ENCODE measurements at regions not wholly inside any gene's neighbourhood (a gene's known extent, or its start where the extent isn't known, plus 50 kb on each side); places are given as distances from the start of the nearest gene placed in this dataset.

DNA sequence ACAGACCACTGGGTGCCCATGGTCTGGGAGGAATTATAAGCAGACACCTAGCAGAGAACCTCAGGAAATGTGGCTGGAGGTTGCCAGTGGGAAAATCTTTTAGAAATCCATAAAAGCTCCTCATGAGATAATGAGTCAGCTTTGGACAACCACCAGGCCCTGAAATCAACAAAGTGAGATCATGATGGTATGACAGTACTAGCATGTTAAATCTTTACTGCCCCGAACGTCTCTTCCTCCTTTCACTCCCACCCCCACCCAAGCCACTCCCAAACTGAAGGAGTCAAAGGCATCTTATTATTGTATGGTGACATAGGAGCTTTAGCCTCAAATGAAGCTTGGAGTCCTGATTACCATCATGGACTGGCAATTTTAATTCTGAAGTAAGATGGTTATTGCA is 240.0 kb downstream of the DIO2 start:
- no peaks in the 10 kb centered on the region for H3K27me3 ChIP-seq (ENCODE audit: insufficient read depth, insufficient read length)
- H3K36me3 ChIP-seq (ENCODE audit: insufficient read depth, insufficient read length, low read length): no peaks in the 10 kb centered on the region
- H3K4me1 ChIP-seq (ENCODE audit: insufficient read depth, insufficient read length): no peaks in the 10 kb centered on the region
- H3K9ac ChIP-seq (ENCODE audit: insufficient read length, low read depth): no peak overlapping the region
- DNase-seq (ENCODE audit: low read depth, low spot score): no peak
- no peak overlapping the region for H3K4me3 ChIP-seq (ENCODE audit: insufficient read length, low read depth)
- TF ChIP-seq SUZ12 (IDR thresholded peaks at IDR 0.05; ENCODE audit: extremely low read depth, insufficient read depth, insufficient read length) (no peak), YY1 (IDR thresholded peaks at IDR 0.05; ENCODE audit: insufficient read depth, insufficient read length) (no peak)
- H3K9me3 ChIP-seq (ENCODE audit: insufficient read depth, low read length): no peaks in the 10 kb centered on the region

DNA sequence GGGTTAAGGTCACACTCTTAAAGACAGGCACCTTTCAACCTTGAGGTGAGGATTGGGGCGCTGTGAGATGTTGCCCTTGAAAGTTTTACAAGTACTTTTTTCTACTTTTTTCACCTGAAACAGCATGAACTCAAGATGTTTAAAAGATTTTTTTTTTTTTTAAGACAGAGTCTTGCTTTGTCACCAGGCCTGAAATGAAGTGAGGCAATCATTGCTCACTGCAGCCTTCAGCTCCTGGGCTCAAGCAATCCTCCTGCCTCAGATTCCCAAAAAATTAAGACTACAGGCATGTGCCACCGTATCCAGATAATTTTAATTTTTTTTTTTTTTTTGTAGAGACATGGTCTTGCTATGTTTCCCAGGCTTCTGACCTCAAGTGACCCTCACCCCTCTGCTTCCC is 243.9 kb downstream of the DIO2 start:
- TF ChIP-seq SUZ12 (IDR thresholded peaks at IDR 0.05; ENCODE audit: extremely low read depth, insufficient read depth, insufficient read length) (no peak), YY1 (IDR thresholded peaks at IDR 0.05; ENCODE audit: insufficient read depth, insufficient read length) (no peak), ZNF274 (IDR thresholded peaks at IDR 0.05; ENCODE audit: low read depth, low read length) (no peak)
- Histone ChIP-seq H3K4me1 (ENCODE audit: insufficient read depth, insufficient read length) (no peaks in the 10 kb centered on the region), H3K36me3 (ENCODE audit: insufficient read depth, insufficient read length, low read length) (no peaks in the 10 kb centered on the region), H3K27me3 (ENCODE audit: insufficient read depth, insufficient read length) (no peaks in the 10 kb centered on the region), H3K9me3 (ENCODE audit: insufficient read depth, low read length) (no peaks in the 10 kb centered on the region), H3K9ac (ENCODE audit: insufficient read length, low read depth) (no peak overlapping the region), H3K4me3 (ENCODE audit: insufficient read length, low read depth) (no peak overlapping the region)
- no peak for DNase-seq (ENCODE audit: low read depth, low spot score)

DNA sequence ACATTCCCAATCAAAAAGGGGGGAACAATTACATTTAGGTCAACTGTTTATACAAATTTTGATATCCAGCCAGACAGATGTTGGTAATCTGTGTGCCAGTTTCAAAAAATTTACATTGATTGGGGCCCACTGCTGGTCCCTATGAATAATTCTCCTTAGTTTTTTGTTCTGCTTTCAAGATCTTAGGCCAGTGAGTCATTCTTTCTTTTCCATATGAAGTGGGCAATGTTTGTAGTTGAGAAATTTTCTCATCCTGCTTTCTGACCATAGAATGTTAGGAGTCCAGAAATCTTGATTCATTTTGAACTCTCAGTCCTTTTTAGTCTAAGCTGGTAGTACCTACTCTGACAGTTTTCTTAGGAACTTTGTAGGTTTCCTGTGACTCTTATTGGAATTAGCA is 244.3 kb downstream of the DIO2 start:
- Histone ChIP-seq H3K27me3 (ENCODE audit: insufficient read depth, insufficient read length) (no peaks in the 10 kb centered on the region), H3K9ac (ENCODE audit: insufficient read length, low read depth) (no peak overlapping the region), H3K36me3 (ENCODE audit: insufficient read depth, insufficient read length, low read length) (no peaks in the 10 kb centered on the region), H3K9me3 (ENCODE audit: insufficient read depth, low read length) (no peaks in the 10 kb centered on the region), H3K4me3 (ENCODE audit: insufficient read length, low read depth) (no peak overlapping the region), H3K4me1 (ENCODE audit: insufficient read depth, insufficient read length) (no peaks in the 10 kb centered on the region)
- TF ChIP-seq ZNF274 (IDR thresholded peaks at IDR 0.05; ENCODE audit: low read depth, low read length) (no peak), YY1 (IDR thresholded peaks at IDR 0.05; ENCODE audit: insufficient read depth, insufficient read length) (no peak), SUZ12 (IDR thresholded peaks at IDR 0.05; ENCODE audit: extremely low read depth, insufficient read depth, insufficient read length) (no peak)
- no peak for DNase-seq (ENCODE audit: low read depth, low spot score)

DNA sequence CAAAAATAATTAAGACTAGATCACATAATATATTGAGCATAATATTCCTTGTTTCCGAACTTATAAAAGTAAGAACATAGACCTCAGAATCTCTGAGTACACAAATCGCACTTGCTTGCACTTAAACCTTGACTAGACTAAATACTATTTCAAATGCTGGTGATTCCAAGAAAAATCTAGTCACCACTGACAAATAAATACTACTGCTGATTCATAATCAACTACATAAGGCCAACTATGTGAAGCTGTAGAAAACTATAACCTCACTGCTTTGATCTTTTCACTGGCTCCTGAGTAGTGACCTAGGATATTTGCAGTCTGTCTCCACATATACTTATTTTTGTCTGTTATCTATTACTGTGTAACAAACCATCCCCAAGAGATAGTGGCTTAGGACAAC is 245.4 kb downstream of the DIO2 start:
- no peak overlapping the region for H3K4me3 ChIP-seq (ENCODE audit: insufficient read length, low read depth)
- no peaks in the 10 kb centered on the region for H3K9me3 ChIP-seq (ENCODE audit: insufficient read depth, low read length)
- no peaks in the 10 kb centered on the region for H3K4me1 ChIP-seq (ENCODE audit: insufficient read depth, insufficient read length)
- TF ChIP-seq ZNF274 (IDR thresholded peaks at IDR 0.05; ENCODE audit: low read depth, low read length) (no peak), SUZ12 (IDR thresholded peaks at IDR 0.05; ENCODE audit: extremely low read depth, insufficient read depth, insufficient read length) (no peak), YY1 (IDR thresholded peaks at IDR 0.05; ENCODE audit: insufficient read depth, insufficient read length) (no peak)
- H3K9ac ChIP-seq (ENCODE audit: insufficient read length, low read depth): no peak overlapping the region
- H3K36me3 ChIP-seq (ENCODE audit: insufficient read depth, insufficient read length, low read length): no peaks in the 10 kb centered on the region
- no peak for DNase-seq (ENCODE audit: low read depth, low spot score)
- no peaks in the 10 kb centered on the region for H3K27me3 ChIP-seq (ENCODE audit: insufficient read depth, insufficient read length)

DNA sequence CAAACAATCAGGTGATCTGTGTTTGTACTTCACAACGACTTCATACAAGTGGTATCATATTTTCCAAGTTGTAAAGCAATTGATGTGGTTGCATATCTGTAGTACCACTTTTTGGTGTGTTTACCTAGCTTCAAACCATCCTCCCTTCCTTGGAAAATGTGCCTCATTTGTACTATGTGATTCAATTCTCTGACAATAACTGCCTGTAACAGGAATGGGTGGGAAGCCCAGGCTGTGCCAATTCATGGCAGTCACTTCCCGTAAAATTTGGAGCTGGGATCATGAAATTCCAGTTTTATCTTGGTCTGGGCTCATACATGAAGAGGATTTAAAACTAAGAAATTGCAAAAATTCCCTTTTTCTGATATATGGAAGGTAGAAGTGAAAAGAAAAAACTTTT is 250.1 kb downstream of the DIO2 start:
- TF ChIP-seq YY1 (IDR thresholded peaks at IDR 0.05; ENCODE audit: insufficient read depth, insufficient read length): no peak
- no peak for TF ChIP-seq ZNF274 (IDR thresholded peaks at IDR 0.05; ENCODE audit: low read depth, low read length)
- no peak for TF ChIP-seq SUZ12 (IDR thresholded peaks at IDR 0.05; ENCODE audit: extremely low read depth, insufficient read depth, insufficient read length)
- H3K27me3 ChIP-seq (ENCODE audit: insufficient read depth, insufficient read length): no peaks in the 10 kb centered on the region
- H3K9ac ChIP-seq (ENCODE audit: insufficient read length, low read depth): no peak overlapping the region
- no peak overlapping the region for H3K4me3 ChIP-seq (ENCODE audit: insufficient read length, low read depth)
- no peak for DNase-seq (ENCODE audit: low read depth, low spot score)
- no peaks in the 10 kb centered on the region for H3K36me3 ChIP-seq (ENCODE audit: insufficient read depth, insufficient read length, low read length)
- no peaks in the 10 kb centered on the region for H3K9me3 ChIP-seq (ENCODE audit: insufficient read depth, low read length)
- no peaks in the 10 kb centered on the region for H3K4me1 ChIP-seq (ENCODE audit: insufficient read depth, insufficient read length)

DNA sequence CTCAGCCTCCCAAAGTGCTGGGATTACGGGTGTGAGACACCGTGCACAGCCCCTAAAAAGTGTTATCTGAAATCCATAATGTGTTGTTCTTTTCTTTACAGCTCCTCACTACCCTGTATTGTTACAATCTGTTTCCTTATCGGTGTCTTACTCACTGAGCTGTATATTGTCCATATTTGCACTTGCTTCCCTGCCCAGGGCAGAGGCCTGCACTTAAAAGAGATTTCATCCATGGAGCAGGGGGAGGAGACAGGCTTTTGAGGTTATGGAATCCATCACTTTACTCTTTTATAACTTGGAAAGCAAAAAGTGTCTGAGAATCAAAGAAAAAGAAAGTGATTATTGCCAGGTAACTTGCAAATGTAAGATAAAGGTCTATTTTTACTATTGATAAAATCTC is 251.0 kb downstream of the DIO2 start:
- H3K4me3 ChIP-seq (ENCODE audit: insufficient read length, low read depth): no peak overlapping the region
- no peaks in the 10 kb centered on the region for H3K9me3 ChIP-seq (ENCODE audit: insufficient read depth, low read length)
- H3K27me3 ChIP-seq (ENCODE audit: insufficient read depth, insufficient read length): no peaks in the 10 kb centered on the region
- TF ChIP-seq ZNF274 (IDR thresholded peaks at IDR 0.05; ENCODE audit: low read depth, low read length): no peak
- H3K36me3 ChIP-seq (ENCODE audit: insufficient read depth, insufficient read length, low read length): no peaks in the 10 kb centered on the region
- no peak for DNase-seq (ENCODE audit: low read depth, low spot score)
- H3K9ac ChIP-seq (ENCODE audit: insufficient read length, low read depth): no peak overlapping the region
- H3K4me1 ChIP-seq (ENCODE audit: insufficient read depth, insufficient read length): no peaks in the 10 kb centered on the region

DNA sequence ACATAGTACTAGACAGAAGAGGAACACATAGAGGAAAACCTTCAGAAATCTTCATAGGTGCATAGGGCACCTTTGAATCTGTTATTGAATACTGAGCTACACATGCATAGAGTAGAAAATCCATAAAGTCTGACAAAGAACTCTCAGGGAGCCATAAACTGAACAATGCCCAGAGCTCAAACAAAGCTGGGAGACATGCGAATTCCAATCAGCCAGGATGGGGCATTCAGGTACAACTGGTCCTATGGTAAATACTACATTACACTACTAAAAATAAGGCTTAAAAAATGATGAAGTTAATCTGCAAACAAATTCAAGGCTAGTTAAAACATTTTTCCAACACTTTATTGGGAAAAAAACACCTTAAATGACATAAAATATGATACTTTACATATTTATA is 259.7 kb downstream of the DIO2 start:
- Histone ChIP-seq H3K9me3 (ENCODE audit: insufficient read depth, low read length) (no peaks in the 10 kb centered on the region; the same call in 1 of the 2 replicates), H3K4me3 (ENCODE audit: insufficient read length, low read depth) (no peak overlapping the region), H3K4me1 (ENCODE audit: insufficient read depth, insufficient read length) (no peaks in the 10 kb centered on the region), H3K9ac (ENCODE audit: insufficient read length, low read depth) (no peak overlapping the region), H3K27me3 (ENCODE audit: insufficient read depth, insufficient read length) (no peaks in the 10 kb centered on the region), H3K36me3 (ENCODE audit: insufficient read depth, insufficient read length, low read length) (no peaks in the 10 kb centered on the region)
- TF ChIP-seq YY1 (IDR thresholded peaks at IDR 0.05; ENCODE audit: insufficient read depth, insufficient read length) (no peak), SUZ12 (IDR thresholded peaks at IDR 0.05; ENCODE audit: extremely low read depth, insufficient read depth, insufficient read length) (no peak), ZNF274 (IDR thresholded peaks at IDR 0.05; ENCODE audit: low read depth, low read length) (no peak)
- DNase-seq (ENCODE audit: low read depth, low spot score): no peak

DNA sequence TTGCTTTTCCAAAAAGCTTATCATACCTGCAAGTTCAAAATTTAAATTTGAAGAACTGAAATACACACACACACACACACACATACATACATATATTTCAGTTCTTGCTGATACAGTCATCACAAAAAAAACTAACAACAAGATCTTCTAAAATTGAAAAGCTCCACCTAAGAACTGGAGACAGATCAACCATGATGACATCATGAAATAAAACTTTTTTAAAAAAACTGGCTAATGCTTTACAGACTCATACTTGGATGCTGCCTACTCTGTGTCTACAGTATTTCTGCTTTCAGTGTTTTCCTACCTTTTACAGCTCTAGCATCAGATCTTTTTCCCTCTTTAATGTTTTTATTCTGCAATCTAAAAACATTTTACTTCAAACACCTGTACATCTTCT is 261.4 kb downstream of the DIO2 start:
- no peaks in the 10 kb centered on the region for H3K36me3 ChIP-seq (ENCODE audit: insufficient read depth, insufficient read length, low read length)
- H3K4me1 ChIP-seq (ENCODE audit: insufficient read depth, insufficient read length): no peaks in the 10 kb centered on the region
- DNase-seq (ENCODE audit: low read depth, low spot score): no peak
- no peaks in the 10 kb centered on the region for H3K27me3 ChIP-seq (ENCODE audit: insufficient read depth, insufficient read length)
- TF ChIP-seq SUZ12 (IDR thresholded peaks at IDR 0.05; ENCODE audit: extremely low read depth, insufficient read depth, insufficient read length) (no peak), YY1 (IDR thresholded peaks at IDR 0.05; ENCODE audit: insufficient read depth, insufficient read length) (no peak), ZNF274 (IDR thresholded peaks at IDR 0.05; ENCODE audit: low read depth, low read length) (no peak)
- no peak overlapping the region for H3K9ac ChIP-seq (ENCODE audit: insufficient read length, low read depth)
- H3K9me3 ChIP-seq (ENCODE audit: insufficient read depth, low read length): no peaks in the 10 kb centered on the region; the same call in 1 of the 2 replicates
- H3K4me3 ChIP-seq (ENCODE audit: insufficient read length, low read depth): no peak overlapping the region
